Calu3 (cell line): ENCODE measurements at regions not wholly inside any gene's neighbourhood (a gene's known extent, or its start where the extent isn't known, plus 50 kb on each side); places are given as distances from the start of the nearest gene placed in this dataset.

ENCODE experiments used
- BruUV-seq: library from RNA; stranded (reverse); fragments of 400-500 nt; replicated peaks from 2 replicates; lab custom pipeline; 2021; lab: Mats Ljungman, UMichigan
- CTCF ChIA-PET: fragments of 300-600 bp; sonication (Branson Sonifier 250); formaldehyde crosslinking; loops from one replicate; lab custom pipeline; 2022; ENCODE audit warnings: antibody characterized with exemption; lab: Charles Lee
- DNase-seq: peaks from one replicate; pipeline ENCODE4 v3.0.0; 2022
- H3K27ac Mint-ChIP-seq: one replicate; pipeline ENCODE4 v1.8.0; 2022; ENCODE audit warnings: mixed read lengths; ENCODE audit not compliant: unreplicated experiment
- H3K27me3 Mint-ChIP-seq: one replicate; pipeline ENCODE4 v1.8.0; 2022; ENCODE audit warnings: mixed read lengths; ENCODE audit not compliant: unreplicated experiment
- H3K36me3 Mint-ChIP-seq: one replicate; pipeline ENCODE4 v1.8.0; 2022; ENCODE audit warnings: mild to moderate bottlenecking, moderate library complexity, mixed read lengths; ENCODE audit not compliant: insufficient read depth, unreplicated experiment
- H3K4me1 Mint-ChIP-seq: one replicate; pipeline ENCODE4 v1.8.0; 2022; ENCODE audit warnings: mild to moderate bottlenecking, low read depth, mixed read lengths; ENCODE audit not compliant: unreplicated experiment
- H3K4me3 Mint-ChIP-seq: one replicate; pipeline ENCODE4 v1.8.0; 2022; ENCODE audit warnings: mild to moderate bottlenecking, low read depth, moderate library complexity, mixed read lengths; ENCODE audit not compliant: unreplicated experiment
- H3K9me3 Mint-ChIP-seq: one replicate; pipeline ENCODE4 v1.8.0; 2022; ENCODE audit warnings: low read depth, mixed read lengths; ENCODE audit not compliant: unreplicated experiment
- intact Hi-C: fragments of 100-400 bp; cut with micrococcal nuclease; formaldehyde crosslinking; loops from one replicate; pipeline ENCODE4 v1.10.0; 2022; ENCODE audit not compliant: unreplicated experiment
- TF ChIP-seq, protein P1 (sequence below): fragments of 200-600 bp; IDR thresholded peaks from one replicate; pipeline ENCODE4 v1.8.0; 2022; ENCODE audit warnings: antibody characterized with exemption; ENCODE audit not compliant: unreplicated experiment

DNA sequence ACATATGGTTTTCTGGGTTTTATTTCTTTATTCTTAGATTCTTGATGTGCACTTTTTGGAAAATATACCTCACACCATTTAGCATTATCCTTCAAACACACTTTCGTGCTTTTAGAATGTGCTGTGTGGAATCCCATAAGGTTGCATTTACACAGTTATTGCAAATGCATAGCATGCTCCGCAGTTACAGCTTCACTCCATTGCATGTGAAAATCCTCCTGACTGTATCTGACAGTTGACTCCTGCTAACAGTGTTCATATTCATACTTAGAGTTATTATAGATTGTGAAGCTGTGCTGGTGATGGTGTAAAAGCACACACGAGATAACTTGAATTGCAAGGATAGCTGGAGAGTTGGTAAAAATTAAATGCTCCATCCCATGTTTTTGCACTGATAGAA, 811.5 kb upstream of the TENM3 start:
- no peaks in the 10 kb centered on the region for H3K4me1 Mint-ChIP-seq
- H3K36me3 Mint-ChIP-seq, result no peaks in the 10 kb centered on the region
- H3K9me3 Mint-ChIP-seq, result peaks cover 2% of the 10 kb centered on the region
- H3K27ac Mint-ChIP-seq, result no peak overlapping the region
- no TSS peak for BruUV-seq
- H3K4me3 Mint-ChIP-seq, result no peak overlapping the region
- no peaks in the 10 kb centered on the region for H3K27me3 Mint-ChIP-seq
- intact Hi-C loops, result no loop called here
- TF ChIP-seq, protein P1, sequence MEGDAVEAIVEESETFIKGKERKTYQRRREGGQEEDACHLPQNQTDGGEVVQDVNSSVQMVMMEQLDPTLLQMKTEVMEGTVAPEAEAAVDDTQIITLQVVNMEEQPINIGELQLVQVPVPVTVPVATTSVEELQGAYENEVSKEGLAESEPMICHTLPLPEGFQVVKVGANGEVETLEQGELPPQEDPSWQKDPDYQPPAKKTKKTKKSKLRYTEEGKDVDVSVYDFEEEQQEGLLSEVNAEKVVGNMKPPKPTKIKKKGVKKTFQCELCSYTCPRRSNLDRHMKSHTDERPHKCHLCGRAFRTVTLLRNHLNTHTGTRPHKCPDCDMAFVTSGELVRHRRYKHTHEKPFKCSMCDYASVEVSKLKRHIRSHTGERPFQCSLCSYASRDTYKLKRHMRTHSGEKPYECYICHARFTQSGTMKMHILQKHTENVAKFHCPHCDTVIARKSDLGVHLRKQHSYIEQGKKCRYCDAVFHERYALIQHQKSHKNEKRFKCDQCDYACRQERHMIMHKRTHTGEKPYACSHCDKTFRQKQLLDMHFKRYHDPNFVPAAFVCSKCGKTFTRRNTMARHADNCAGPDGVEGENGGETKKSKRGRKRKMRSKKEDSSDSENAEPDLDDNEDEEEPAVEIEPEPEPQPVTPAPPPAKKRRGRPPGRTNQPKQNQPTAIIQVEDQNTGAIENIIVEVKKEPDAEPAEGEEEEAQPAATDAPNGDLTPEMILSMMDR, result no peak
- CTCF ChIA-PET, result no interaction called here
- no peak for DNase-seq

DNA sequence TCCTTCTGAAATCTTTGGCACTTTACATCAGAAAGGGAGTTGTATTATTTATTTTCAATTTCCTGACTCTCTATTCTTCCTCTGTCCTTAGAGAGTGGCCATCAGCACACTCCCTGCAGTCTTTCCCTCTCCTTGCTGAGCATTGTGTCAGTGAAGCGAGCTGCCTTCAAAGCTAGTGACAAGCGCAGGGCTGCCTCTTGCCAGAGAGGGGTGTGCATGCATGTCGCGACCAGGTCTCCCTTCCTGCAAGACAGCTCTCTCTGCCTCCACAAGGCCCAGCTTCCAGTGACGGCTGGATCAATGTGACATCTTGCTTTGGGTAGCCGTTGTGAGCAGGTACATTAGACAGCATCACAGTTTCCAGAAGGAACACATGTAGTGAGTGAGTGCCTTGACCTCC, 810.9 kb upstream of the TENM3 start:
- CTCF ChIA-PET, result interaction anchor here (0.6 kb wide), 1 partner anchor 335 kb away, joined by 7 read pairs; no protein-coding TSS in a partner anchor
- Mint-ChIP-seq H3K4me3 (no peak overlapping the region), H3K36me3 (no peaks in the 10 kb centered on the region), H3K27me3 (no peaks in the 10 kb centered on the region), H3K4me1 (no peaks in the 10 kb centered on the region), H3K9me3 (peaks cover 2% of the 10 kb centered on the region), H3K27ac (no peak overlapping the region)
- BruUV-seq, result no TSS peak
- TF ChIP-seq, protein P1, result no peak
- DNase-seq, result no peak
- intact Hi-C loops, result no loop called here

DNA sequence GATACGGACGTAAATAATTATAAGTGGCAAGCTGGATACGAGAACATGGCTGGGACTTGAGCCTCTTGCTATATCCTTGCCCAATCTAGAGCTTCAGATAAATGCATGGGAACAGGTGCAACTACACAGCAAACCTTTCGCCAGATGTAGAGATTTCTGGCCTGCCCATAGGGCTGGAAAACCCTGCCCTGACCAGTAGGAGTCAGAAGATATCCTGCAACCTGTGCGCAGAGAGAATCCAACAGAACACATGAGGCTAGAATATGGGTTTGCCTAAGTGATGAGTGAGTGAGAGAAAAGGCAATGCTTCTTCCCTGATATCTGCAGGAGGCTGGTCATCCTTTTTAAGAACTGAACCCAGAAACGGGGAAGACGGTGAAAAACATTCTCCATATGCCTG, 805.3 kb upstream of the TENM3 start:
- no peak overlapping the region for H3K27ac Mint-ChIP-seq
- no peaks in the 10 kb centered on the region for H3K4me1 Mint-ChIP-seq
- intact Hi-C loops, result no loop called here
- DNase-seq, result no peak
- no TSS peak for BruUV-seq
- no peaks in the 10 kb centered on the region for H3K36me3 Mint-ChIP-seq
- H3K9me3 Mint-ChIP-seq, result no peaks in the 10 kb centered on the region
- CTCF ChIA-PET, result no interaction called here
- TF ChIP-seq, protein P1, result no peak
- H3K27me3 Mint-ChIP-seq, result no peaks in the 10 kb centered on the region
- H3K4me3 Mint-ChIP-seq, result no peak overlapping the region

DNA sequence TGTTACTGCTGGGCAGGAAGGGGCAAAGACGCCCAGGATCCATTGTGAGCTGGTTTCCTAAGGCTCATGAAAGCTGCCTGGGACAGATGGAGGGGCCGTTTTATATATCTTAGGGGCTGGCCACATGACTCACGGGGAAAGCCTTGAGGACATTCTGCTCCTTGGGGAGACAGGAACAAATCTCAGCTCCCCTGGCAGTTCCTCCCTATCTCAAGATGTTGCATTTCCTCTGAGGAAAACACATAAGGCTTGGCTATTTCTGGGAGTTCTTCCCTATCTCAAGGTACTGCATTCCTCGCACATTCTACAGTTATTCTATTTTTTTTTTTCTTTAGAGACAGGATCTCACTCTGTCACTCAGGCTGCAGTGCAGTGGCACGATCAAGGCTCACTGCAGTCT, 804.6 kb upstream of the TENM3 start:
- Mint-ChIP-seq H3K4me1 (no peaks in the 10 kb centered on the region), H3K27me3 (no peaks in the 10 kb centered on the region), H3K9me3 (no peaks in the 10 kb centered on the region), H3K27ac (no peak overlapping the region), H3K4me3 (no peak overlapping the region), H3K36me3 (no peaks in the 10 kb centered on the region)
- TF ChIP-seq, protein P1, result no peak
- intact Hi-C loops, result no loop called here
- DNase-seq, result no peak
- BruUV-seq, result no TSS peak
- CTCF ChIA-PET, result no interaction called here
